ENCODE measurements at regions not wholly inside any gene's neighbourhood (a gene's known extent, or its start where the extent isn't known, plus 50 kb on each side); places are given as distances from the start of the nearest gene placed in this dataset.
A peak's percentile ranks its signal among the peaks of the same experiment; 100 is the strongest.

DNA sequence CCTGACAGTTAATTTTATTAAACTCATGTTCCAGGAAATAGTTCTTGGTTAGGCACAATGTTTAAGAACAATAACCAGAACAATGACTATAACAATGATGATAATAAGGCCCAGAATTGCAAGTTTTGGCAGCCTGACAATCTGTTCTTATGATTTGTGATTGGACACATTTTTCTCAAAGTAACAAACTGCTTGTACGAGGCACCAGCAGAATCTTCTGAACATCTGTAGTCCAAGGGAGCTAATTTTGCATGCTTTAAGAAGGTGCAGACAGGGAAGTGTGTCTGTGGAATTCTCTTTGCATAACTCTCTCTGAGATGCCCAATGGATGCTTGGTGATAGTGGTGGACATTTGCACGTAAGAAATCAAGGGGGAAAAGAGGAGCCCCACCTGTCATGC lies 709.3 kb downstream of the SLC4A3 start:
- H3K4me3 ChIP-seq (ENCODE audit: low read depth, low read length), result no peak overlapping the region
- in situ Hi-C loops (cut with HindIII; ENCODE audit: low pct_ligation_motif_present, low sequenced_read_pairs), result no loop called here
- H3K27me3 ChIP-seq (replicated peaks), result no peaks in the 10 kb centered on the region
- TF ChIP-seq, protein P1, sequence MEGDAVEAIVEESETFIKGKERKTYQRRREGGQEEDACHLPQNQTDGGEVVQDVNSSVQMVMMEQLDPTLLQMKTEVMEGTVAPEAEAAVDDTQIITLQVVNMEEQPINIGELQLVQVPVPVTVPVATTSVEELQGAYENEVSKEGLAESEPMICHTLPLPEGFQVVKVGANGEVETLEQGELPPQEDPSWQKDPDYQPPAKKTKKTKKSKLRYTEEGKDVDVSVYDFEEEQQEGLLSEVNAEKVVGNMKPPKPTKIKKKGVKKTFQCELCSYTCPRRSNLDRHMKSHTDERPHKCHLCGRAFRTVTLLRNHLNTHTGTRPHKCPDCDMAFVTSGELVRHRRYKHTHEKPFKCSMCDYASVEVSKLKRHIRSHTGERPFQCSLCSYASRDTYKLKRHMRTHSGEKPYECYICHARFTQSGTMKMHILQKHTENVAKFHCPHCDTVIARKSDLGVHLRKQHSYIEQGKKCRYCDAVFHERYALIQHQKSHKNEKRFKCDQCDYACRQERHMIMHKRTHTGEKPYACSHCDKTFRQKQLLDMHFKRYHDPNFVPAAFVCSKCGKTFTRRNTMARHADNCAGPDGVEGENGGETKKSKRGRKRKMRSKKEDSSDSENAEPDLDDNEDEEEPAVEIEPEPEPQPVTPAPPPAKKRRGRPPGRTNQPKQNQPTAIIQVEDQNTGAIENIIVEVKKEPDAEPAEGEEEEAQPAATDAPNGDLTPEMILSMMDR (IDR thresholded peaks at IDR 0.05; ENCODE audit: low read depth, low read length, missing control alignments), result no peak
- H3K36me3 ChIP-seq (replicated peaks), result no peaks in the 10 kb centered on the region
- DNase-seq, result no peak
- H3K27ac ChIP-seq, result no peak overlapping the region

DNA sequence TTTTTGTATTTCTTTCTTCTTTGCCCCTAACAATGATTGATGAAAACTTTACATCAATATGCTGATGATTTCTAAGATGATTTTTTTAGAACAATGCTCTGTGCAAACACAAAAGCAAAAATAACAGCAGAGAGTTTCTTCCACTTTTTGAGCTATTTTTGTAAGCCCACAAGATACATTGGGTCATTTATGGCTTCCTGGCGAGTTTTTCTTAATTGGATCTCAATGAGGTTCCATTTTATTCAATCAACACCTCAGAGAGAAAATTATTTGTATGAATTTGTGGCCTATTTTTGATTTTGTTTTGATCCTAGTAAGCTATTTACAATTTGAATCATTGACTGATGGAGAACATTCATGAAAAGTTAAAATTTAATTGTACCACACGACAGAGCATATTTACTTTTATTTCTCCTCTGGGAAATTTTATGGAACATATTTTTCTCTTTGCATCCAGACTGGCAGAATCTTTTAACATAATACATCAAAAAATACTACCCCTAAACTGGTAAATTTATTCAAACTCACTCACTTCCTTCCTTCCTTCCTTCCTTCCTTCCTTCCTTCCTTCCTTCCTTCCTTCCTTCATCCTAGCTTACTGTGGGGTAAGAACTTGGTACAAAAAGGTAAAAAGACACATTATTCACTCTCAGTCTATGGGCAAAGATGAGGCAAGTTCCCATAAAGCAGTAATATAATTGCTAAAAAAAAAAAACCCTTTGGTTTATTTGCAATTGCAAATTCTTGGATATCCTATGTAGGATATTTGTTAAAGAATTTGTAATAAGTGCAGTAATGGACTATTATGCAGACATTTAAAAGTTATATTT lies 710.4 kb downstream of the SLC4A3 start:
- H3K4me3 ChIP-seq (ENCODE audit: low read depth, low read length), result no peak overlapping the region
- no peak for DNase-seq

DNA sequence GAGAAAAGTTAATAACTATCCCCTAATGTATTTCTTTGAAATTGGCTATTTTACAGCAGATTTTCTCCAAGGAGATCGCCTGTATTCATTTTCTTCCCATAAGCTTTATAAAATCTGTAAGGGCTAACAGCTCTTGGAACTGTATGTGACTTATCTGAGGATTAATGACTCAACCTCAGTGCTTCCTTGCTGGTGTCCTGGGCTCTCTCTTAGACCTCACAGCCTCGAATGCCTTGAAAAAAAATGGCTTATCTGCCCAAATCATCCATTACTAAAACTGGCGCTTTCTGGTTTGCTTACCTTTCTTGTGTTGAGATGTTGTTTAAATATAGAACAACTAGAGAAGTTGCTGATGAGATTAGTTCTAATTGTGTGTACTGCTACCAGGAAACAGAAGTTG lies 713.6 kb downstream of the SLC4A3 start:
- in situ Hi-C loops (cut with HindIII; ENCODE audit: low pct_ligation_motif_present, low sequenced_read_pairs), result no loop called here
- H3K36me3 ChIP-seq (replicated peaks), result no peaks in the 10 kb centered on the region
- peak; percentile 12 for DNase-seq
- TF ChIP-seq, protein P1 (IDR thresholded peaks at IDR 0.05; ENCODE audit: low read depth, low read length, missing control alignments), result no peak
- no peak overlapping the region for H3K27ac ChIP-seq
- H3K27me3 ChIP-seq (replicated peaks), result no peaks in the 10 kb centered on the region
- H3K4me3 ChIP-seq (ENCODE audit: low read depth, low read length), result no peak overlapping the region

More for the DNA sequence above, 710.4 kb downstream of the SLC4A3 start:
- Histone ChIP-seq H3K27me3 (replicated peaks) (no peaks in the 10 kb centered on the region), H3K36me3 (replicated peaks) (no peaks in the 10 kb centered on the region), H3K27ac (no peak overlapping the region)
- in situ Hi-C loops (cut with HindIII; ENCODE audit: low pct_ligation_motif_present, low sequenced_read_pairs), result no loop called here
- TF ChIP-seq, protein P1 (IDR thresholded peaks at IDR 0.05; ENCODE audit: low read depth, low read length, missing control alignments), result no peak

DNA sequence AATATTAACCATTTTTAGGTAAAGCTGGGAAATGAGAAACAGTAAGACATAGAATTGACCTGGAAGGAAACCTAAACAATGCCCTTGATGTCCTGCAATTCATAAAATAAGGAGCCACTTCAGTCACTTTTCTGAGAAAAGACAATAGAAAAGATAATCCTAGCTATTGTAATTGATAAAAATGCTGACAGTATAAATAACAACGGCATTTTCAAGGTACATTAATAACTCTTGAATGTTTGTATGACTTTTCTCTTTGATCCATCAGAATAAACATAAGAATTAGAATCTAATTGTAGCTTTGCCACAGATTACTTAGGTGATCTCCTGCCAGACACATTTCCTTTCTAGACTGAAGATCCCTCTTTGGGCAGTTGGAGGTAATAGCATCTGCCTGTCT lies 719.5 kb downstream of the SLC4A3 start:
- H3K4me3 ChIP-seq (ENCODE audit: low read depth, low read length), result no peak overlapping the region
- H3K36me3 ChIP-seq (replicated peaks), result no peaks in the 10 kb centered on the region
- in situ Hi-C loops (cut with HindIII; ENCODE audit: low pct_ligation_motif_present, low sequenced_read_pairs), result no loop called here
- TF ChIP-seq, protein P1 (IDR thresholded peaks at IDR 0.05; ENCODE audit: low read depth, low read length, missing control alignments), result no peak
- no peak for DNase-seq
- H3K27ac ChIP-seq, result no peak overlapping the region
- no peaks in the 10 kb centered on the region for H3K27me3 ChIP-seq (replicated peaks)

DNA sequence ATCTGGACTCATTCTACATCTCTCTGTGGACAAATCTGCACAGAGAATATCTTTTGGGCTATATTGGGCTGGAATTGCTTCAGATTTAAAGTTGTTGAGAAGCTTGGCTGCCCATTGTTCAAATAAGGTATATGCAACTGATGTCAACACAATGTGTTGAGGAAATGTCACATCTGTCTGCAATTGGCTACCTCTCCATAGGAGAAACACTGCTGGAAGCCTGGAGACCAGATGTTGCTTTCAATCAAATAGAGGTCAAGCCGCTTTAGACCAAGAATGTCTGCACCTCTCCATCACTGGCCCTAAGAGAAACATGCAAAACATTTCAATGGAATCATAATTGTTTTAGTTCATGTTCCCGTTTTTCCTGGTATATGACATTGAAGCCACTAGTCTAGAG lies 720.2 kb downstream of the SLC4A3 start:
- TF ChIP-seq, protein P1 (IDR thresholded peaks at IDR 0.05; ENCODE audit: low read depth, low read length, missing control alignments), result no peak
- H3K27ac ChIP-seq, result no peak overlapping the region
- in situ Hi-C loops (cut with HindIII; ENCODE audit: low pct_ligation_motif_present, low sequenced_read_pairs), result no loop called here
- H3K27me3 ChIP-seq (replicated peaks), result no peaks in the 10 kb centered on the region
- DNase-seq, result no peak
- H3K4me3 ChIP-seq (ENCODE audit: low read depth, low read length), result no peak overlapping the region
- no peaks in the 10 kb centered on the region for H3K36me3 ChIP-seq (replicated peaks)

DNA sequence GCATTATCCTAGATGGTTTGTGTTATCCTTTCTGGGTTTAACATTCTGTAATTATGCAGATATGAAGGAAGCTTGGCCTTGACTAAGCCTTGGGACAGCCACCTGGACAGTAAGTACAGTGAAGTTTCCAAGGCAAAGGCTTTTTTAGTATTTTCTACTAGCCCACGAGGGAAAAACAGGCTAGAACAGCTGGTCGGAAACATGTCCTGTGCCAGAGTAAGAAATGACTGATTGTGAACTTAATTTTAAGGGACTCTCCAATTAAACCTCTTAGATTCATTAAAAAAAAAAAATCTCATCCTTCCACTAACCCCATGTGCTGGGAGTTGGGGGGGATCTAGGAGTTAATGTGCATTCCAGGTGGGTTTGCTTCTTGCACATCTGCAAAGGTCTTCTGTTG lies 720.8 kb downstream of the SLC4A3 start:
- H3K36me3 ChIP-seq (replicated peaks), result no peaks in the 10 kb centered on the region
- no peak for DNase-seq
- no peak overlapping the region for H3K27ac ChIP-seq
- in situ Hi-C loops (cut with HindIII; ENCODE audit: low pct_ligation_motif_present, low sequenced_read_pairs), result no loop called here
- H3K4me3 ChIP-seq (ENCODE audit: low read depth, low read length), result no peak overlapping the region
- no peaks in the 10 kb centered on the region for H3K27me3 ChIP-seq (replicated peaks)
- TF ChIP-seq, protein P1 (IDR thresholded peaks at IDR 0.05; ENCODE audit: low read depth, low read length, missing control alignments), result no peak
